ENCODE measurements at regions not wholly inside any gene's neighbourhood (a gene's known extent, or its start where the extent isn't known, plus 50 kb on each side); places are given as distances from the start of the nearest gene placed in this dataset.

GRCh38 chr1:82486969-82487368, 686.2 kb downstream of the ADGRL2 start:
- no peak for ATAC-seq (ENCODE audit: low FRiP score in 2 of 2)
- Histone ChIP-seq H3K4me3 (no peak overlapping the region), H3K36me3 (no peaks in the 10 kb centered on the region), H3K27me3 (no peaks in the 10 kb centered on the region), H3K27ac (no peak overlapping the region), H3K4me1 (peaks cover 0 to 3% (median 0%) of the 10 kb centered on the region in 4 donors), H3K9me3 (no peaks in the 10 kb centered on the region)
- TF ChIP-seq, protein P1, sequence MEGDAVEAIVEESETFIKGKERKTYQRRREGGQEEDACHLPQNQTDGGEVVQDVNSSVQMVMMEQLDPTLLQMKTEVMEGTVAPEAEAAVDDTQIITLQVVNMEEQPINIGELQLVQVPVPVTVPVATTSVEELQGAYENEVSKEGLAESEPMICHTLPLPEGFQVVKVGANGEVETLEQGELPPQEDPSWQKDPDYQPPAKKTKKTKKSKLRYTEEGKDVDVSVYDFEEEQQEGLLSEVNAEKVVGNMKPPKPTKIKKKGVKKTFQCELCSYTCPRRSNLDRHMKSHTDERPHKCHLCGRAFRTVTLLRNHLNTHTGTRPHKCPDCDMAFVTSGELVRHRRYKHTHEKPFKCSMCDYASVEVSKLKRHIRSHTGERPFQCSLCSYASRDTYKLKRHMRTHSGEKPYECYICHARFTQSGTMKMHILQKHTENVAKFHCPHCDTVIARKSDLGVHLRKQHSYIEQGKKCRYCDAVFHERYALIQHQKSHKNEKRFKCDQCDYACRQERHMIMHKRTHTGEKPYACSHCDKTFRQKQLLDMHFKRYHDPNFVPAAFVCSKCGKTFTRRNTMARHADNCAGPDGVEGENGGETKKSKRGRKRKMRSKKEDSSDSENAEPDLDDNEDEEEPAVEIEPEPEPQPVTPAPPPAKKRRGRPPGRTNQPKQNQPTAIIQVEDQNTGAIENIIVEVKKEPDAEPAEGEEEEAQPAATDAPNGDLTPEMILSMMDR (IDR thresholded peaks at IDR 0.05): no peak
- no peak for TF ChIP-seq POLR2A (IDR thresholded peaks at IDR 0.05)
- TF ChIP-seq EP300 (IDR thresholded peaks at IDR 0.05): no peak
- no peak for TF ChIP-seq POLR2AphosphoS5 (IDR thresholded peaks at IDR 0.05)
- DNase-seq: no peak

DNA sequence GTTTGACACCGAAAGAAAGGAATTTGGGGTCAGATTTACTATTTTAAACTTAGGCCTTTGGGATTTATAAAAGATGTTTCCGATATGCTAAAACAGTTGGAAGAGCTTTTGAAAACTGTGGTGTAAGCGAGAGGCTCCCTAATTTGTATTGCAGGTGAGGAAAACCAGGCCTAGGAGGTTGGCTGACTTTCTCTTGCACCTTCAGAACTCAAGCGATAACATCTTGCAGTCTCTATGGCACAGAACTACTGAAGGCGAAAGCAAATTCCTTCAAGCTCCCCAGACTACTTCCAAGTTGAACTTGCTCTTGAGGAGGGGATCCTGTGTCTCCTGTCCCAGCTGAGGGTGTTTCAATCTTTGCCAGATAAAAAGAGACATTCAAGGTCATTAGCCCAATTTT, 685.7 kb downstream of the ADGRL2 start:
- no peak overlapping the region for H3K4me3 ChIP-seq
- TF ChIP-seq POLR2A (IDR thresholded peaks at IDR 0.05) (no peak), EP300 (IDR thresholded peaks at IDR 0.05) (no peak), POLR2AphosphoS5 (IDR thresholded peaks at IDR 0.05) (no peak)
- TF ChIP-seq, protein P1 (IDR thresholded peaks at IDR 0.05): no peak
- no peak overlapping the region for H3K27ac ChIP-seq
- H3K4me1 ChIP-seq: peaks cover 0 to 3% (median 0%) of the 10 kb centered on the region in 4 donors
- no peaks in the 10 kb centered on the region for H3K9me3 ChIP-seq
- no peaks in the 10 kb centered on the region for H3K36me3 ChIP-seq
- DNase-seq: no peak
- WGBS, 2 donors: 80 to 81% methylated on average over 5 of the region's 5 CpGs
- ATAC-seq (ENCODE audit: low FRiP score in 2 of 2): no peak
- no peaks in the 10 kb centered on the region for H3K27me3 ChIP-seq

DNA sequence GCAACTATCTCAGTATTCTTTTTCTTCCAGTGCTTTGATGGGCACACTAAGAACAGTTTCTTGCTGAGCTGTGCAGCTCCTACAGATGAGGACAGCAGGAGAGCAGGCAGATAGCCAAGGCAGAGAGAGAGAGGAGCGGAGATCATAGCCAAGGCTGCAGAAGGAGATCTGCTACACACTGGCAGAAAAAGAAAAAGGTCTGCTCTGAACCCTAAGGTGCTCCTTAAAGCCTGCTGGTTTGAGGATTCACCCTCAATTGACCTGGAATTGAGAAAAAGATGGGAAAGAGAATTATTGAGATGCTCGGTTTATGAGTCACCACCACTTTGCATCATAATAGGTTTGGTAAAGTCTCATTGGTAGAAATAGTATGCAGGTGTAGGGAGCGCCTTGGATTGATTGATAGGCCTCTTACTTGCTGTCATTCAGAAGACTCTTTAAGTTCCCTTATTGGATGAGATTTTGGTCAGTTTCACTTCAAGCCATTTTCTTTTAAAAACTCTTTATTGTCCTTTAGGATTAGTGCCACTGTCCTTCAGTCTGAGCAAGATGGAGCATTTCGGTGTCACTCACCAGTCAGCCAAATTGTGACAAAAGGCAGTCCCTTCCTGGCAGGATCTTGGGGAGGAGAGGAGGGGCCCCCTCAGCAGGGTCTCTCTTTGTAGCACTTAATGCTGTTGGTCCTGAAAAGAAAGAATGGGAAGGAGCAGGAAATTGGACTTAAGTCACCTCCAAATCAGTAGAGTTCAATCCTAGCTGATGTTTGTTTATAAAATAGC, 685.0 kb downstream of the ADGRL2 start:
- 84 to 90% methylated on average over 4 of the region's 4 CpGs for WGBS, 2 donors
- peak; percentile 34 to 72 for ATAC-seq (ENCODE audit: low FRiP score in 2 of 2)

GRCh38 chr1:82483146-82483545, 682.4 kb downstream of the ADGRL2 start:
- TF ChIP-seq EP300 (IDR thresholded peaks at IDR 0.05) (no peak), POLR2AphosphoS5 (IDR thresholded peaks at IDR 0.05) (no peak), POLR2A (IDR thresholded peaks at IDR 0.05) (no peak)
- TF ChIP-seq, protein P1 (IDR thresholded peaks at IDR 0.05): no peak
- H3K36me3 ChIP-seq: no peaks in the 10 kb centered on the region
- 89 to 91% methylated on average over 5 of the region's 5 CpGs for WGBS, 2 donors
- H3K9me3 ChIP-seq: no peaks in the 10 kb centered on the region
- H3K4me1 ChIP-seq: peaks cover 0 to 3% (median 0%) of the 10 kb centered on the region in 4 donors
- DNase-seq (no peak), ATAC-seq (ENCODE audit: low FRiP score in 2 of 2) (no peak)
- no peak overlapping the region for H3K4me3 ChIP-seq
- H3K27ac ChIP-seq: no peak overlapping the region
- H3K27me3 ChIP-seq: no peaks in the 10 kb centered on the region

More for the DNA sequence above, 685.0 kb downstream of the ADGRL2 start:
- Histone ChIP-seq H3K4me3 (no peak overlapping the region), H3K27ac (no peak overlapping the region), H3K4me1 (peaks cover 0 to 3% (median 0%) of the 10 kb centered on the region in 4 donors), H3K36me3 (no peaks in the 10 kb centered on the region), H3K27me3 (no peaks in the 10 kb centered on the region), H3K9me3 (no peaks in the 10 kb centered on the region)
- no peak for DNase-seq
- TF ChIP-seq POLR2AphosphoS5 (IDR thresholded peaks at IDR 0.05) (no peak), EP300 (IDR thresholded peaks at IDR 0.05) (no peak), POLR2A (IDR thresholded peaks at IDR 0.05) (no peak)
- TF ChIP-seq, protein P1 (IDR thresholded peaks at IDR 0.05): no peak

GRCh38 chr1:82478916-82479315, 678.2 kb downstream of the ADGRL2 start:
- WGBS, 2 donors: 70 to 80% methylated on average over 3 of the region's 3 CpGs
- TF ChIP-seq, protein P1 (IDR thresholded peaks at IDR 0.05): no peak
- TF ChIP-seq EP300 (IDR thresholded peaks at IDR 0.05) (no peak), POLR2A (IDR thresholded peaks at IDR 0.05) (no peak), POLR2AphosphoS5 (IDR thresholded peaks at IDR 0.05) (no peak)
- Histone ChIP-seq H3K36me3 (no peaks in the 10 kb centered on the region), H3K27ac (no peak overlapping the region), H3K4me1 (no peaks in the 10 kb centered on the region), H3K4me3 (no peak overlapping the region), H3K27me3 (no peaks in the 10 kb centered on the region), H3K9me3 (no peaks in the 10 kb centered on the region)
- ATAC-seq (ENCODE audit: low FRiP score in 2 of 2): no peak
- DNase-seq: no peak

Data from upper lobe of left lung (tissue), 6 donors.